ENCODE measurements at regions not wholly inside any gene's neighbourhood (a gene's known extent, or its start where the extent isn't known, plus 50 kb on each side); places are given as distances from the start of the nearest gene placed in this dataset.

DNA sequence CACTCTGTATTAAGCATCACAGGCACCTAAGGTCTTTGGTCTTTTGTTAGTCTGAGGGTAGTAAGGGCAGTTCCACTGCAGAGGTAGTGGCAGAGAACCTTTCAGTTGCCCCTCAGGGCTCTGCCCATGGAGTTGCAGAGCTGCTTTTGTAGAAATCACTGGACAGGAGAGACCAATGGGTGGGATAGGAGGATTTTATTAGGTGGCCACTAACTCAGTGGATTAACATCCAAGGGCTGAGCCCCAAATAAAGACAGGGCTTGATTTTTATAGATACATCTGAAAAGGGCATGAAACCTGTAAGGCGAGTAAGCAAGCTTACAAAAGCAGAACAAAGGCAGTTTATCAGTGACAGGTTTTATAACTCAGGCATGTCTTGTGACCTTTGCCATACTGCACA, 1035.4 kb downstream of the SH3BGRL start:
- ChIA-PET CTCF (no interaction called here), RAD21 (ENCODE audit: unreplicated experiment) (no interaction called here), POLR2A (no interaction called here), SMC1A (ENCODE audit: uncharacterized antibody, unreplicated experiment) (no interaction called here)
- DNase-seq (ENCODE audit: low read depth, low spot score): no peak
- Histone ChIP-seq H2AFZ (ENCODE audit: control insufficient read depth, low read depth, low read length) (no peak overlapping the region), H3K9me3 (replicated peaks; ENCODE audit: control insufficient read depth, insufficient read depth, low read length) (no peaks in the 10 kb centered on the region; the same call in 2 of the 3 replicates), H3K27ac (ENCODE audit: control insufficient read depth, insufficient read depth) (no peak overlapping the region), H3K4me3 (no peak overlapping the region), H3K27me3 (replicated peaks in 1 of 2; ENCODE audit: control insufficient read depth in 2 of 2, insufficient read depth in 2 of 2, low read length in 1 of 2) (no peaks in the 10 kb centered on the region), H3K79me2 (ENCODE audit: control insufficient read depth, insufficient read depth, low read length) (no peaks in the 10 kb centered on the region), H4K20me1 (ENCODE audit: control insufficient read depth, insufficient read depth) (no peaks in the 10 kb centered on the region), H3K9ac (ENCODE audit: control insufficient read depth, insufficient read depth, low read length) (no peak overlapping the region), H3K4me2 (ENCODE audit: control insufficient read depth, insufficient read depth) (no peak overlapping the region), H3K36me3 (ENCODE audit: control insufficient read depth in 2 of 2, insufficient read depth in 2 of 2, low read length in 1 of 2) (no peaks in the 10 kb centered on the region), H3K4me1 (ENCODE audit: control insufficient read depth, insufficient read depth, low read length) (no peaks in the 10 kb centered on the region)
- intact Hi-C loops (cut with micrococcal nuclease; ENCODE audit: unreplicated experiment): no loop called here
- no TSS peak for BruUV-seq (replicated peaks)
- in situ Hi-C loops (cut with MboI): no loop called here
- TF ChIP-seq, protein P1, sequence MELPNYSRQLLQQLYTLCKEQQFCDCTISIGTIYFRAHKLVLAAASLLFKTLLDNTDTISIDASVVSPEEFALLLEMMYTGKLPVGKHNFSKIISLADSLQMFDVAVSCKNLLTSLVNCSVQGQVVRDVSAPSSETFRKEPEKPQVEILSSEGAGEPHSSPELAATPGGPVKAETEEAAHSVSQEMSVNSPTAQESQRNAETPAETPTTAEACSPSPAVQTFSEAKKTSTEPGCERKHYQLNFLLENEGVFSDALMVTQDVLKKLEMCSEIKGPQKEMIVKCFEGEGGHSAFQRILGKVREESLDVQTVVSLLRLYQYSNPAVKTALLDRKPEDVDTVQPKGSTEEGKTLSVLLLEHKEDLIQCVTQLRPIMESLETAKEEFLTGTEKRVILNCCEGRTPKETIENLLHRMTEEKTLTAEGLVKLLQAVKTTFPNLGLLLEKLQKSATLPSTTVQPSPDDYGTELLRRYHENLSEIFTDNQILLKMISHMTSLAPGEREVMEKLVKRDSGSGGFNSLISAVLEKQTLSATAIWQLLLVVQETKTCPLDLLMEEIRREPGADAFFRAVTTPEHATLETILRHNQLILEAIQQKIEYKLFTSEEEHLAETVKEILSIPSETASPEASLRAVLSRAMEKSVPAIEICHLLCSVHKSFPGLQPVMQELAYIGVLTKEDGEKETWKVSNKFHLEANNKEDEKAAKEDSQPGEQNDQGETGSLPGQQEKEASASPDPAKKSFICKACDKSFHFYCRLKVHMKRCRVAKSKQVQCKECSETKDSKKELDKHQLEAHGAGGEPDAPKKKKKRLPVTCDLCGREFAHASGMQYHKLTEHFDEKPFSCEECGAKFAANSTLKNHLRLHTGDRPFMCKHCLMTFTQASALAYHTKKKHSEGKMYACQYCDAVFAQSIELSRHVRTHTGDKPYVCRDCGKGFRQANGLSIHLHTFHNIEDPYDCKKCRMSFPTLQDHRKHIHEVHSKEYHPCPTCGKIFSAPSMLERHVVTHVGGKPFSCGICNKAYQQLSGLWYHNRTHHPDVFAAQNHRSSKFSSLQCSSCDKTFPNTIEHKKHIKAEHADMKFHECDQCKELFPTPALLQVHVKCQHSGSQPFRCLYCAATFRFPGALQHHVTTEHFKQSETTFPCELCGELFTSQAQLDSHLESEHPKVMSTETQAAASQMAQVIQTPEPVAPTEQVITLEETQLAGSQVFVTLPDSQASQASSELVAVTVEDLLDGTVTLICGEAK (IDR thresholded peaks at IDR 0.05; ENCODE audit: borderline replicate concordance): no peak
- TF ChIP-seq HCFC1 (IDR thresholded peaks at IDR 0.05; ENCODE audit: low read length) (no peak), SMAD5 (IDR thresholded peaks at IDR 0.05; ENCODE audit: low read depth) (no peak), POU2F2 (IDR thresholded peaks at IDR 0.05; ENCODE audit: borderline replicate concordance, low read depth, low read length) (no peak), BCL11A (IDR thresholded peaks at IDR 0.05; ENCODE audit: low read depth, low read length) (no peak), SRF (IDR thresholded peaks at IDR 0.05; ENCODE audit: low read depth in 2 of 2, low read length in 2 of 2) (no peak), YY1 (IDR thresholded peaks at IDR 0.05; ENCODE audit: low read depth, low read length) (no peak)
- TF ChIP-seq, protein P2, sequence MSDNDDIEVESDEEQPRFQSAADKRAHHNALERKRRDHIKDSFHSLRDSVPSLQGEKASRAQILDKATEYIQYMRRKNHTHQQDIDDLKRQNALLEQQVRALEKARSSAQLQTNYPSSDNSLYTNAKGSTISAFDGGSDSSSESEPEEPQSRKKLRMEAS (IDR thresholded peaks at IDR 0.05; ENCODE audit: low read depth, low read length): no peak
- TF ChIP-seq, protein P3, sequence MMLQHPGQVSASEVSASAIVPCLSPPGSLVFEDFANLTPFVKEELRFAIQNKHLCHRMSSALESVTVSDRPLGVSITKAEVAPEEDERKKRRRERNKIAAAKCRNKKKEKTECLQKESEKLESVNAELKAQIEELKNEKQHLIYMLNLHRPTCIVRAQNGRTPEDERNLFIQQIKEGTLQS (IDR thresholded peaks at IDR 0.05; ENCODE audit: borderline replicate concordance, extremely low read depth, low read depth, low read length): no peak
- TF ChIP-seq, protein P4, sequence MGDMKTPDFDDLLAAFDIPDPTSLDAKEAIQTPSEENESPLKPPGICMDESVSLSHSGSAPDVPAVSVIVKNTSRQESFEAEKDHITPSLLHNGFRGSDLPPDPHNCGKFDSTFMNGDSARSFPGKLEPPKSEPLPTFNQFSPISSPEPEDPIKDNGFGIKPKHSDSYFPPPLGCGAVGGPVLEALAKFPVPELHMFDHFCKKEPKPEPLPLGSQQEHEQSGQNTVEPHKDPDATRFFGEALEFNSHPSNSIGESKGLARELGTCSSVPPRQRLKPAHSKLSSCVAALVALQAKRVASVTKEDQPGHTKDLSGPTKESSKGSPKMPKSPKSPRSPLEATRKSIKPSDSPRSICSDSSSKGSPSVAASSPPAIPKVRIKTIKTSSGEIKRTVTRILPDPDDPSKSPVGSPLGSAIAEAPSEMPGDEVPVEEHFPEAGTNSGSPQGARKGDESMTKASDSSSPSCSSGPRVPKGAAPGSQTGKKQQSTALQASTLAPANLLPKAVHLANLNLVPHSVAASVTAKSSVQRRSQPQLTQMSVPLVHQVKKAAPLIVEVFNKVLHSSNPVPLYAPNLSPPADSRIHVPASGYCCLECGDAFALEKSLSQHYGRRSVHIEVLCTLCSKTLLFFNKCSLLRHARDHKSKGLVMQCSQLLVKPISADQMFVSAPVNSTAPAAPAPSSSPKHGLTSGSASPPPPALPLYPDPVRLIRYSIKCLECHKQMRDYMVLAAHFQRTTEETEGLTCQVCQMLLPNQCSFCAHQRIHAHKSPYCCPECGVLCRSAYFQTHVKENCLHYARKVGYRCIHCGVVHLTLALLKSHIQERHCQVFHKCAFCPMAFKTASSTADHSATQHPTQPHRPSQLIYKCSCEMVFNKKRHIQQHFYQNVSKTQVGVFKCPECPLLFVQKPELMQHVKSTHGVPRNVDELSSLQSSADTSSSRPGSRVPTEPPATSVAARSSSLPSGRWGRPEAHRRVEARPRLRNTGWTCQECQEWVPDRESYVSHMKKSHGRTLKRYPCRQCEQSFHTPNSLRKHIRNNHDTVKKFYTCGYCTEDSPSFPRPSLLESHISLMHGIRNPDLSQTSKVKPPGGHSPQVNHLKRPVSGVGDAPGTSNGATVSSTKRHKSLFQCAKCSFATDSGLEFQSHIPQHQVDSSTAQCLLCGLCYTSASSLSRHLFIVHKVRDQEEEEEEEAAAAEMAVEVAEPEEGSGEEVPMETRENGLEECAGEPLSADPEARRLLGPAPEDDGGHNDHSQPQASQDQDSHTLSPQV (IDR thresholded peaks at IDR 0.05): no peak
- 6% methylated on average over 1 of the region's 1 CpG for WGBS (ENCODE audit: insufficient coverage, insufficient replicate concordance, low lambda C conversion rate, missing lambda C conversion rate)
- ATAC-seq: no peak
- FAIRE-seq: no peak

Data from GM12878 (cell line).